ENCODE measurements at regions not wholly inside any gene's neighbourhood (a gene's known extent, or its start where the extent isn't known, plus 50 kb on each side); places are given as distances from the start of the nearest gene placed in this dataset.

DNA sequence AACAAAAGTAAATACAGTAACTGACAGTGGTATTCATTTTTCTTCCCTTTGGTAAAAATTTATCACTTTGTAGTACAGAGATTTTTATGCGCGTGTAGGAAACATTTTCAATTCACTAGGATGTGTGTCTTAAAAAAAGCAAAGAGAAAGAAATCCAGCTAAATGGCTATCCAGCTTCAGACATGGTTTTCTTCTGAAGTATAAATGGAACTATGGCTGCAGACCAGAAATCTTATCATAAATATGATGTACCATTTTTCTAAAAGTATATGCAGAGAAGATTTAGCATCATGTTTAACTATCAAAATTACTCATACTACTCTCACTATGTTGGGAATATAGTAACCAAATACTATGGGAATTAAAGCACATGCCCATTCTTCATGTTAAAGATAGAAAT, 328.4 kb upstream of the SMIM30 start:
- Histone ChIP-seq H3K27me3 (no peaks in the 10 kb centered on the region), H3K27ac (no peak overlapping the region), H3K36me3 (no peaks in the 10 kb centered on the region), H3K4me3 (no peak overlapping the region), H3K9me3 (no peaks in the 10 kb centered on the region), H3K4me1 (no peaks in the 10 kb centered on the region)
- no peak for DNase-seq (ENCODE audit: low spot score in 2 of 2)
- TF ChIP-seq POLR2A (IDR thresholded peaks at IDR 0.05) (no peak), CTCF (IDR thresholded peaks at IDR 0.05) (no peak), EP300 (IDR thresholded peaks at IDR 0.05) (no peak)
- 91 to 92% methylated on average over 2 of the region's 2 CpGs for WGBS, 2 donors

- no peak for DNase-seq (ENCODE audit: low spot score in 2 of 2)
- Histone ChIP-seq H3K27ac (no peak overlapping the region), H3K4me3 (no peak overlapping the region), H3K27me3 (no peaks in the 10 kb centered on the region), H3K9me3 (no peaks in the 10 kb centered on the region), H3K36me3 (no peaks in the 10 kb centered on the region), H3K4me1 (no peaks in the 10 kb centered on the region)
- no peak for TF ChIP-seq POLR2A (IDR thresholded peaks at IDR 0.05)
Observed at GRCh38 chr7:113446391-113446790, 328.0 kb upstream of the SMIM30 start.

GRCh38 chr7:113444261-113444660, 325.9 kb upstream of the SMIM30 start:
- no peak for DNase-seq (ENCODE audit: low spot score in 2 of 2)
- H3K36me3 ChIP-seq, result no peaks in the 10 kb centered on the region
- H3K27ac ChIP-seq, result no peak overlapping the region
- no peak overlapping the region for H3K4me3 ChIP-seq
- no peaks in the 10 kb centered on the region for H3K27me3 ChIP-seq
- TF ChIP-seq EP300 (IDR thresholded peaks at IDR 0.05) (no peak), POLR2A (IDR thresholded peaks at IDR 0.05) (no peak), CTCF (IDR thresholded peaks at IDR 0.05) (no peak)
- no peaks in the 10 kb centered on the region for H3K4me1 ChIP-seq
- peaks cover 0 to 5% (median 0%) of the 10 kb centered on the region in 4 donors for H3K9me3 ChIP-seq

- H3K4me3 ChIP-seq, result no peak overlapping the region
- peaks cover 0 to 10% (median 2%) of the 10 kb centered on the region in 4 donors for H3K9me3 ChIP-seq
- H3K36me3 ChIP-seq, result no peaks in the 10 kb centered on the region
- no peak for DNase-seq (ENCODE audit: low spot score in 2 of 2)
- no peak overlapping the region for H3K27ac ChIP-seq
- 82 to 84% methylated on average over 2 of the region's 2 CpGs for WGBS, 2 donors
- H3K4me1 ChIP-seq, result no peaks in the 10 kb centered on the region
- TF ChIP-seq CTCF (IDR thresholded peaks at IDR 0.05) (no peak), EP300 (IDR thresholded peaks at IDR 0.05) (no peak), POLR2A (IDR thresholded peaks at IDR 0.05) (no peak)
- H3K27me3 ChIP-seq, result no peaks in the 10 kb centered on the region
Observed at GRCh38 chr7:113440173-113440572, 321.8 kb upstream of the SMIM30 start.

DNA sequence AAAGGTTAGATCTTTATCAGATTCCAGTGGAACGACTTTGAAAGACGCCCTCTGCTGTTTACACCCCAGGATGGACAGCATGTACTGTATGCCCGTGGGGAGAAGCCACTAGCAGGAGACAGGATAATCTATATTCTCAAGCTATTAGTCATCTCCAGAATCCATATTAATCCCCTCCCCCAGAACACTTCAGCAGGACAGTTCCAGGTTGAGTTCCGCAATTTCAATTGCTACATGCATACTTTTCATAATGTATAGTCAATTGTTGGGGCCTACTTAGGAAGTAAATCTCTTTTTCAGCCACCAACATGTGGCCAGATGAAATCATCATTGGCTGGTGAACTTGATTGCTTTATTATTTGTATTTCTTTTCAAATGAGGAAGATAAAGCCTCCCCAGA, 313.1 kb upstream of the SMIM30 start:
- WGBS, 2 donors, result 83 to 84% methylated on average over 4 of the region's 4 CpGs

More for the DNA sequence above, 313.1 kb upstream of the SMIM30 start:
- Histone ChIP-seq H3K36me3 (no peaks in the 10 kb centered on the region), H3K4me1 (no peaks in the 10 kb centered on the region), H3K27ac (no peak overlapping the region), H3K4me3 (no peak overlapping the region), H3K9me3 (no peaks in the 10 kb centered on the region), H3K27me3 (no peaks in the 10 kb centered on the region)
- TF ChIP-seq EP300 (IDR thresholded peaks at IDR 0.05) (no peak), POLR2A (IDR thresholded peaks at IDR 0.05) (no peak), CTCF (IDR thresholded peaks at IDR 0.05) (no peak)
- no peak for DNase-seq (ENCODE audit: low spot score in 2 of 2)
